ENCODE measurements at regions not wholly inside any gene's neighbourhood (a gene's known extent, or its start where the extent isn't known, plus 50 kb on each side); places are given as distances from the start of the nearest gene placed in this dataset.
"Not testable (repeated sequence)": the region's sequence is repeated elsewhere in the genome, so short reads cannot be mapped to it uniquely, and the experiment has no call there.

DNA sequence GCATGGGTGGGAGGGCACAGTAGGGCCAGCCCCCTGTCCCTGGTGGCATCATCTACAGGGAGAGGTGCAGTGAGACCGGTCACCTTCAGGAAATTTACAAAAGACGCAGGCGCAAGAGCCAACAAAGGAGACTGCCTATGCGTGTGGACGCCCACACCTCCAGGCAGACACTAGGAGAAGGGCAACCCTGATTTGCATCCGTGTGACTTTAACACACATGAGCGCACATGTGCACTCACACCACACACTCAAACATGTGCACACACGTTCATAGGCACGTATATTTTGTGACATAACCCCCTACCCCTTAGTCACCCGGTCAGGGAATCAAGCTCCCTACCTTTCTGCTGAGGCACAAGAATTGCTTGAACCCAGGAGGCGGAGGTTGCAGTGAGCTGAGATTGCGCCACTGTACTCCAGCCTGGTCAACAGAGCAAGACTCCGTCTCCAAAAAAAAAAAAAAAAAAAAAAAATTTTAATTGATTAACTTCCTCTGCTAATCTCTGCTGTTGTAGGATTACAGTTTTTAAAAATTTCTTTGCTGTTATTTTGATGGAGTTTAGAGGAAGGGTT lies 84.7 kb upstream of the SLC25A33 start:
- DNase-seq = no peak
- intact Hi-C loops (cut with DNase I) = loop anchor here (5.0 kb wide), 2 partner anchors 162 to 187 kb away; partner anchors contain the start of gene SPSB1

DNA sequence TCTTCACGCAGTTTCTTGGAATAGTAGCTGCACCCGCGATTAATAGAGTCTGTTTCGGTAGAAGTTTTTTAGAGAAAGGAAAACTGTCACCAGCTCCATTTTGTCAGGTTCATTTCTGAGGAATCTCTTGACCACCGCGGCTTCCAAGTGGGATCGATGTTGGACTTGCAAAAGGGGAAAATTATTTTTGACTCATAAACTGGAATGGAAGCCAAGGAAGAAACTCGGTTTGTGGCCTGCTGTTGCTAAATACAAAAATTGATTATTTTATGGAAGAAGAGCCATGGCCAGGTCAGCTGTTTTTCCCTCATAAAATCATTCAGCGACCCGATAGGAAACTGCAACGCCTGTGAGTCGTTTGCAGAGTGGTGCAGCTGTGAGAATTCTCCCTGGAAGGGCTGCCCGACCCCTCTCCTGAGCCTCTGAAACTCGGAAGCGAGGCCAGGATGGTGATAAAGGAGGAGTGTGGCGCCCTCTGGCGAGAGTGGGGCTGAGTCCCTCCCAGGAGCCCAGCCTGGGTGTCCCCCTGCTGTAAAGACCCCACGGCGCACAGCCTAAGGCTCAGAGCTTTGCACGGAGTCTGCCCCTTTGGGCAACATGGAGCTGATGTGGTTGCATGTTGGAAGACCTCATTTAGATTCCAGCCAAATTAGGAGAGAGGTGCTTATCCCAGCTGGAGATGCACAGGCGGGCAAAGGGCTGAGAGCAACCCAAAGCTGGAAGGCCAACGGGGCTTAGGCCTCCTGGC lies 83.6 kb upstream of the SLC25A33 start:
- intact Hi-C loops (cut with DNase I) = loop anchor here (5.0 kb wide), 2 partner anchors 163 to 188 kb away; partner anchors contain the start of gene SPSB1
- DNase-seq = peak; percentile 59 to 94 (median 82)

DNA sequence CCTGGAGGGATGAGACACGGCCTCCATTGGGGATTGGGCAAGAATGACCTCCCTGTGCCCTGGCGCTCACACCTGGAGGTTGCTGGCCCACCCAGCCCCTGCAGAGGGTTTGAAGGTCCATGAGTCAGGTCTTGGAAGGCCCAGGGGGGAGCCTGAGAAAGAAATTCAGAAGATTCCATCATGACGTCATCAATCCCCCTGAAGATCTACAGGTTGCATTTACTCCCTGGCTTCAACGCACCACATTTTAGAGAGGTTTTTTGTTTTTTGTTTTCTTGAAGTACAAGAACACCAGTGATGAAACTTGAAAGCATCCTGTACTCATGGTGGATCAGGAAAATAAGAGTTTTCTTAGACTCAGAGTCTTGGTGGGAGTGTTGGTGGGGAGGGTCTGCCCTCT lies 82.4 kb upstream of the SLC25A33 start:
- intact Hi-C loops (cut with DNase I) = loop anchor here (5.0 kb wide), 2 partner anchors 165 to 190 kb away; partner anchors contain the start of gene SPSB1
- no peak for DNase-seq

DNA sequence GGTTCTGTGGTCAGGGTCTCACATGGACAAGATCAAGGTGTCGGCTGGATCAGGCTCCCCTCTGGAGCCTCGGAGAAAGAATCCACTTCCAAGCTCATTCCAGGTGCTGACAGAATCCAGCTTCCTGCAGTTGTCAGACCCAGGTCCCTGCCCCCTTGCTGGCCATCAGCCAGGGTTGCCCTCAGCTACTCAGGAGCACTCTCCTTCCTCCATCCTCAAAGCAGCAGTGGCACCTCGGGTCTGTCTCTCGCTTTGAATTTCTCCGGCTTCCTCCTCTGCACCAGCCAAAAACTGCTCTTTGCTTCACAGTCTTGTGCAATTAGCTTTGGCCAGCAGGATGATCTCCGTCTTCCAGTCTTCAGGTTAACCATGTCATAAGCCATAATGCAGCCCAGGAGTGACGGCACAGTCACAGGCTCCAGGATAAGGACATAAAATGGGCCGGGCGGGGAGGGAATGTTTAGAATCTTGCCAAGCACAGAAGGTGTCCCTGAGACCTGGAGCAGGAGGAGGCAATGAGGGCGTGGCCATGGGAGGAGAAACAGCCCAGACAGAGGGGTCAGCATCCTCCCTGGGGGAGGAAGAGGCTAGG lies 79.4 kb upstream of the SLC25A33 start:
- DNase-seq = no peak
- intact Hi-C loops (cut with DNase I) = loop anchor here (5.0 kb wide), 2 partner anchors 168 to 193 kb away; partner anchors contain the start of gene SPSB1

DNA sequence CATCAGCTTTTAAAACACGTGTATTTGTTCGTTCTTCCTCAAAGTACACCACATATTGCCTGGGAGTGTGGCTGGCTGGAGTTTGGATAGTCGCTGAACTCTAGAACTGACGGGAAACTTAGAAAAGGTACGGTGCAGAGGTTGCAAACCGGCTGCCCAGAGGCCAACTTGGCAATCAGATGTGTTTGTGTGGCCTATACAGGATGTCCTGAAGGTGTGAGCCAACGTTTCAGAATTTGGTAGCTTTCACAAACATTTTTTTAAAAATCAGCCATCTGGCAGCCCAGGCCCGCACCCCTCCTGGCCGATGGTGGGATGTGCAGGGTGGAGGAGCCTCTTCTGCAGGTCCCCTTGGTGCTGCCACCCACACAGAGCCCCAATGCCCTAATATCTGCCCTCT lies 73.6 kb upstream of the SLC25A33 start:
- no peak for DNase-seq
- intact Hi-C loops (cut with DNase I) = no loop called here

DNA sequence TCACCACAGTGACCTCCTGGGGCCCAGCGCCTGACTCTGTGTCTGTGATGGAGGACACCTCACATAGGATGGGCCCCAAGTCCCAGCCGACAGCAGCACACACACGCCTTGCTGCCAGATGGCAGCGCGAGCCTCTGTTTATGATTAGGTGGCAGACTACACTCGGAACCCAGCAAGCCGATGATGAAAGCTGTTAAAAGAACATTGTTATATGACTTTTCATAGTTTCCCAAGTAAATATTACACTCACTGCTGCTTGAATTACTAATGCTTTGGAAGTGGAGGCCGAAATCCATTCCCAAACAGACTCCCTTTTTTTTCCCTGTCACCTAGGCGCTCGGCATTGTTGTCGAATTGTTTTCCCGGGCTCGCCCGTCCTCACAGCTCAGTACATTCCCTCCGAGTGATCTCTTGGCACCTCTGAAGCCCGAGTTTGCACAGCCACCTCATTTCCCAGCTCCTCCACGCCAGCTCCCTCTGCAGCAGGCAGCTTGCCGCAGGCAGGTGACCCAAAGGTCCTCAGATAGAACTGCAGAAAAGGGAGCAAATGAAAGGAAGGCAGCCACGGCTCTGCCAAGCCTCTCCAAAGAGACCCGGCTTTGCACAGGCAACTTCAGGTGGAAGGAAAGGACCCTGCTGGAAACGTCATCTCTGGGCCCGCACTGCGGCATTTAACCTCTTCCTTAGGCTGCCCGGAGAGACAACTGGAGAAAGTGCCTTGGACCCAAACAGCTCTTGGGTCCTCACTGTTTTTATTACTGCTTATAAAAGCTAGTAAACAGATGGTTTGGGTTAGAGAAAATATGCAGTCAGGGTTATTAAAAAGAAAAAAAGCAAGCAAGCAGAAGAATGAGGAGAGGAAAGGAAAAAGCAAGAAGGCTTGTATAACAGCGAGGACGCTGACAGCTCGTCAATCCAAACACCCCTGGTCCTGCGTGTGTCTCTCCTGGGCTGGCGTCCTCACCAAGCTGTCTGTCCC lies 72.2 kb upstream of the SLC25A33 start:
- DNase-seq = no peak
- intact Hi-C loops (cut with DNase I) = no loop called here

DNA sequence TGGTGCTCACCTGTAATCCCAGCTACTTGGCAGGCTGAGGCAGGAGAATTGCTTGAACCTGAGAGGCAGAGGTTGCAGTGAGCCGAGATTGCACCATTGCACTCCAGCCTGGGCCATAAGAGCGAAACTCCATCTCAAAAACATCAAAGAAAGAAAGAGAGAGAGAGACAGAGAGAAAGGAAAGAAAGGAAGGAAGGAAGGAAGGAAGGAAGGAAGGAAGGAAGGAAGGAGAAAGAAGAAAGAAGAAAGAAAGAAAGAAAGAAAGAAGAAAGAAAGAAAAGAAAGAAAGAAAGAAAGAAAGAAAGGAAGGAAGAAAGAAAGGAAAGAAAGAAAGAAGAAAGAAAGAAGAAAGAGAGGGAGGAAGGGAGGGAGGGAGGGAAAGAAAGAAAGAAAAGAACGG lies 69.4 kb upstream of the SLC25A33 start:
- DNase-seq; intact Hi-C loops (cut with DNase I): not testable (repeated sequence)

DNA sequence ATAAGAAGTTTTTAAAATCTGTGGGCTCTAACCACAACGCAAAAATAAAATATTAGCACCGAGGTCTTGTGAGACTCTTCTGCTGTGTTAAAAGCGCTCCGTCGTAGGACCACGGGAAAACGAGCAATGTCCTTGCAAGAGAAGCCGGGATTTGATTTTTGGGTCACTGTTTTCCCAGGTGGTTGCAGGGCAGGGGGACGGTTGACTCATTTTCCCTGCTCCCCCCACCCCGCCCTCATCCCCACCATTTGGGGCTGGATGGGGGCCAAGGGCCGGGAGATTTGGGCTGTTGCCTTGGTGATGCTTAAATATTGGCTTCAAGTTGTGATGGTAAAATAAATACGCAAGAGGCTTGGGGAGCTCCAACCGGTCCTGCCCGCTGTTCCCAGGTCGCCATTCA lies 67.6 kb upstream of the SLC25A33 start:
- intact Hi-C loops (cut with DNase I) = no loop called here
- DNase-seq = no peak

DNA sequence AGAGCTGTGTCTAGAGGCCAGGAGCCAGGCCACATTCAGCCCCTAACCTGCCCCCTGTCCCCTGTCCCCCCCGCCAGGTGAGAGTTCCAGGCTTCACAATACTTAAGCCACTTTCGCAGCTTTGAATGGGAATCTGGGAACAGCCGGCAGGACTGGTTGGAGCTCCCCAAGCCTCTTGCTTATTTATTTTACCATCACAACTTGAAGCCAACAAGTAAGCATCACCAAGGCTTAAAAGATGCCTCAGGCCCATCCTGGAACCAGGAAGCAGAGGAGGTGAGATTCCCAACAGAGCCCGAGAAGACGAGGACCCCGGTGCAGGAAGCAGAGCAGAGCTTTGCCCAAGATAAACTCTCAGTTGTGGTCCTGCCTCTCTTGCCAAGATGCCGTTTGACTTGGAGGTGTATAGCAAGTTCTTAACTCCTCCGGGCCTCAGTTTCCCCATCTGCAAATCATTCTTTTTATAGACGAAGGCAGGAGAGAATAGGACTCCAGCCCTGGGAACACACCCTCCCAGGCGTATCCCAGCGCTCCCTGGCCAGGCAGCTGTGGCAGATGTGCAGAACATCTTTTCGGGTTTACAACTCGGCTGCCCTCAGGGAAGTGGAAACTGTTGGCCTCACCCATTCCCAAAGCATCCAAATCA lies 66.8 kb upstream of the SLC25A33 start:
- no peak for DNase-seq
- intact Hi-C loops (cut with DNase I) = no loop called here

DNA sequence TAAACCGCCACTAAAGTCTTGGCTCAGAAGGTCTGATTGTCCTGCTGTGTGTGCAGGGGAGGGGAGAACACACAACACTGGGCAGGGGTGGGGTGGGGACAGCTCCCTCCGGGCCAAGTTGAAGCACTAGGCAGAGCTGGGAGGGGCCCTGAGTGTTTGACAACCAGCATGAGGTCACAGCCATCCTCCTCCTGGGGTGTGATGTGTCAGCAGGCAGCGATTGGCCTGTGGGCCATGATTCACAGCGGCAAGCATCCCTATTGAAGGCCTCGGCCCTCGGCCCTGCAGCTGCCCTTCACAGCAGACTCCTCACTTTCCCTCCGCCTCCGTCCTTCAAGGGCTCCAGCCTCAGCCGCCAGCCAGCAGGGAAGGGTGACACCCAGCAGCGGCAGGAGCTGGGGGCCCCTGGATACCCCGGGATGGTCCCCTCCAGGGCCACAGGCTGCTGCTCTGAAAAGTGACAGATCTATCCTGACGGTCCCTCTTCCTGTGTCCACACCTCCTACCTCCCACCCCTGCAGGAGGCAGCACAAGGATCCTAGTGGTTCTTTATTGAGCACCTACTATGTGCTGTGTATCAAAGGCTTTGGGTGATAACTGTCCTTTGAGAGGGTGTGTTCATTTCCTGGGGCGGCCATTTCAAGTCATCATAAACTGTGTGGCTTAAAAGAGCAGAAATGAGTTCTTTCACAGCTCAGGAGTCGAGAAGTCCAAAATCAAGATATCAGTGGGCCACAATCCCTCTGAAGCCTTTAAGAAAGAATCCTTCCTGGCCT lies 66.0 kb upstream of the SLC25A33 start:
- intact Hi-C loops (cut with DNase I) = no loop called here

DNA sequence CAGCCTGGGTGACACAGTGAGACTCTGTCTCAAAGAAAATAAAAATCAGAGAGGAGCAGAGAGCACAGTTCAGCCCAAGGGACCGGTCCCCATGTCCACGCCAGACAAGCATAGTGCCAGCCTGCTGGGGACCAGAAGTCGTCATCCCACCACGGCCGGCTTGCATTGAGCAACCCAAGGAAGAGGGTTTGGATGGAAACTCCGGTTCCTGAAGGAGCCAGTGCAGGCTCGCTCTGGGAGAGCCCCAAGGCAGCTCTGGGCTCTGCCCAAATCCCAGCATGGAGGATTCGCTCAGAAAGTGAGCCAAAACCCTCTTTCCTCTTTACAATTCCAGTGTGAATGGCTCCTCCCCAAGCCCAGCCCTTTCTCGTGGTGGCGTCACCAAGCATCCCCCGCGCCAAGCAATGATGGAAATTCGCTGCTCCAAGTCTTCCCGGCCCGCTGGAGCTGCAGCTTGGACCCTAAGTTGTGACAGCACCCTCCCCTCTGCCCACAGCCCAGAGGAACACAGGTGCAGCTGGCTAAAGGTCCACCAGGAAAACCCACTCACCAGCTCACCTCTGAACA lies 64.1 kb upstream of the SLC25A33 start:
- intact Hi-C loops (cut with DNase I) = no loop called here

More for the DNA sequence above, 66.0 kb upstream of the SLC25A33 start:
- peak in 24 of 42 donors; percentile 14 to 77 (median 42) for DNase-seq

DNA sequence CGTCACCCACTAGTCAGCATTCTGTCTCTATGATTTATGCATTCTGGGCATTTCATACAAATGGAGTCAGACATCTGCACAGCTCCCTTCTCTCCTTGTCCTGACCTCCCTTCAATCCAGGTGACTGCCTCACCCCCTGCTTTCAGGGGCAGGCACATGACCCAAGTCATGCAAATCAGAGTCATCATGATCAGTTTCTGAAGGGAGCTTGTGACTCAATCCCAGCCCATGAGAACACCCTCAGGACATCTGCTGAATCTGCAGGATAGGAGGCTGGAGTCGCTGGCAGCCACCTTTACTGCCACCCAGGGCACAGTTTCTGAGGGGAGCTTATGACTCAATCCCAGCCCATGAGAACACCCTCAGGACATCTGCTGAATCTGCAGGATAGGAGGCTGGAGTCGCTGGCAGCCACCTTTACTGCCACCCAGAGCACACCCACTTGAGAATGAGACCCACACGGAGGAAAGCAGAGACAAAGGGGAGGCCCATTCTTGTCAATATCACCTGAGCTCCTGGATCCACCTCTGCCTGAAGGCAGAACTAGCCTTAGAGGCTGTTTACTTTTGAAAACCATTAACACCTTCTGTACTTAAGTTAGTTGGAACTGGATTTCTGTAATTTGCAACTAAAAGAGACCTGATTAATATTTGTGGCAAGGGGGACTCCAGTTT lies 62.3 kb upstream of the SLC25A33 start:
- intact Hi-C loops (cut with DNase I) = no loop called here
- DNase-seq = no peak

More for the DNA sequence above, 64.1 kb upstream of the SLC25A33 start:
- DNase-seq = no peak

DNA sequence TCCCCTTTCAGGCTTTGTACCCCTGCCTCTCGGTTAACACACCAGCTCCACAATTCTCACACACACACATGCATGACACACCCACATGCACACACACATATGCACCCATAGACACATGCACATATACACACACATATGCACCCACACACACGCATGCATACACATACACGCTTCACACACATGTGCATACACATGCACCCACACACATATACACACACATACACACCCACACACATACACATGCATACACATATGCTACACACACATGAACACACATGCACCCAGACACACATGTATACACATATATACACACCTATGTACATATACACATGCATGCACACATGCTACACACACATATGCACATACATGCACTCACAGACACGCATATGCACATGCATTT lies 61.7 kb upstream of the SLC25A33 start:
- DNase-seq = no peak
- intact Hi-C loops (cut with DNase I) = no loop called here

DNA sequence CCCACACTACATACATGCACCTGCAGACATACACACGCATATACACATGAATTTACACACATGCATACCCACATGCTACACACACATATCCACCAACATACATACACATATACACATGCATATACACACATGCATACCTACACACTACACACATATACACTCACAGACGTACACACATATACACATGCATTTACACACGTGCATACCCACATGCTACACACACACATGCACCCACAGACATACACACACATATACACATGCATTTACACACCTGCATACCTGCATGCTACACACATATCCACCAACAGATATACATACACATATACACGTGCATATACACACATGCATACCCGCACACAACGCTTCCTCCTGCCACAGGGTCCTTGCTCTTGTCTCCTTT lies 61.2 kb upstream of the SLC25A33 start:
- intact Hi-C loops (cut with DNase I) = no loop called here
- no peak for DNase-seq

DNA sequence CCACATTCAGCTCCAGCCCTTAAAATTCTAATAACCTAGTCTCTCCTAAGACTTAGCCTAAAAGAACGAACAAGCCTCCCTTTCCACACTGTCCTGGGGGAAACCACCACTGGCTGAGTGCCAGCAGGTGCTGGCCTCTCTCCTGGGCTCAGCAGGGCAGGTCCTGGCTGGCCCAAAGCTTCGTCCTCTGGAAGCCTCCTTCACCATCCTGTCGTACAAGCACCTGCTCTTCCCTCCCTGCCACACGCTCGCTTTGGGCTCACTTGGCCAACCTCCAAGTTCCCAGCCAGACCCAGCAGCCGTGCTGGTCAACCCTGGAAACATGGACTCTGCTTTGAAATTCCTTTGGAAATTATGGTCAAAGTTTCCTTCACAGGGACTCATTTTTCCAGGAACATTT lies 58.2 kb upstream of the SLC25A33 start:
- DNase-seq = no peak
- intact Hi-C loops (cut with DNase I) = loop anchor here (10.0 kb wide), 1 partner anchor 216 kb away; no protein-coding TSS in a partner anchor

DNA sequence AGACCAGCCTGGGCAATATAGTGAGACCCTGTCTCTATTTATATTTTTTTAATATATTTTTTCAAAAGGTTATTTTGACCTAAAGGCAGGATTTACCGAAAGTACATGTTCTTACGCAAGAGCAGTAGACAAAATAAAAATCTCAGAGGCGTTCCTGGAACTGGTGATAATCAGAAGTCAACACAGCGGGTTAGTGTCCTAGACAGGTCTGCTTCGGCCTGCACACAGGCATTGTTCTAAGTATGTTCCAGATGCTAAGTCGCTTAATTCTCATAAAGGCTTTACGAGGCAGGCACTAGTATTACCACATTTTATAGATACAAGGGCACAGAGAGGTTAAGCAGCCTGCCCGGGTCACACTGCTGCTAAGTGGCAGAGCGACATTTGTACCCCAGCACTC lies 56.9 kb upstream of the SLC25A33 start:
- no peak for DNase-seq
- intact Hi-C loops (cut with DNase I) = loop anchor here (10.0 kb wide), 1 partner anchor 218 kb away; no protein-coding TSS in a partner anchor

Measured in head of caudate nucleus (tissue), 42 donors.